Uterus (tissue), 3 donors: ENCODE measurements at regions not wholly inside any gene's neighbourhood (a gene's known extent, or its start where the extent isn't known, plus 50 kb on each side); places are given as distances from the start of the nearest gene placed in this dataset.

Experiments used
- DNase-seq, 2 donors: peaks; one replicate each; pipeline ENCODE4 v3.0.0-alpha.2; 2019 to 2020
- H3K27ac ChIP-seq, 2 donors: fragments of 200-600 bp; sonication (generic); 1 replicate in 1 of 2; 2 replicates in 1 of 2; pipeline ENCODE4 v1.5.1; 2016 to 2018
- H3K27me3 ChIP-seq, 2 donors: fragments of 200-600 bp; sonication (generic); one replicate each; pipeline ENCODE4 v1.5.1; 2018 to 2019; ENCODE audit warnings: control low read depth in 1 of 2
- H3K36me3 ChIP-seq, 2 donors: fragments of 200-600 bp; sonication (generic); one replicate each; pipeline ENCODE4 v1.5.1; 2019; ENCODE audit warnings: control low read depth in 1 of 2
- H3K4me1 ChIP-seq, 2 donors: fragments of 200-600 bp; sonication (generic); one replicate each; pipeline ENCODE4 v1.5.1; 2018 to 2019; ENCODE audit warnings: control low read depth in 1 of 2
- H3K4me3 ChIP-seq, 2 donors: fragments of 200-600 bp; sonication (generic); 1 replicate in 1 of 2; 2 replicates in 1 of 2; pipeline ENCODE4 v1.5.1; 2018 to 2019; ENCODE audit warnings: mild to moderate bottlenecking in 1 of 2
- H3K9me3 ChIP-seq, 2 donors: fragments of 200-600 bp; sonication (generic); one replicate each; pipeline ENCODE4 v1.5.1; 2019; ENCODE audit warnings: control low read depth in 1 of 2
- CTCF ChIP-seq, 4 experiments: fragments of 200-600 bp in 2 of 4; fragments of 450-650 bp in 2 of 4; sonication (generic) in 2 of 4; IDR thresholded peaks; one replicate each; pipeline ENCODE4 v1.5.1; 2016 to 2019; ENCODE audit warnings: antibody characterized with exemption in 4 of 4, mild to moderate bottlenecking in 2 of 4, moderate library complexity in 1 of 4
- POLR2A ChIP-seq, 2 donors: fragments of 450-650 bp; IDR thresholded peaks; one replicate each; pipeline ENCODE4 v1.6.1; 2016; ENCODE audit warnings: antibody characterized with exemption in 2 of 2, mild to moderate bottlenecking in 1 of 2, moderate library complexity in 1 of 2
- intact Hi-C: fragments of 100-400 bp; cut with DNase I; formaldehyde crosslinking; loops from one replicate; pipeline ENCODE4 v1.15.1; 2023; ENCODE audit warnings: low total_unique reads
- donor health status: DM: yes; HTN: yes; CAD: no.

DNA sequence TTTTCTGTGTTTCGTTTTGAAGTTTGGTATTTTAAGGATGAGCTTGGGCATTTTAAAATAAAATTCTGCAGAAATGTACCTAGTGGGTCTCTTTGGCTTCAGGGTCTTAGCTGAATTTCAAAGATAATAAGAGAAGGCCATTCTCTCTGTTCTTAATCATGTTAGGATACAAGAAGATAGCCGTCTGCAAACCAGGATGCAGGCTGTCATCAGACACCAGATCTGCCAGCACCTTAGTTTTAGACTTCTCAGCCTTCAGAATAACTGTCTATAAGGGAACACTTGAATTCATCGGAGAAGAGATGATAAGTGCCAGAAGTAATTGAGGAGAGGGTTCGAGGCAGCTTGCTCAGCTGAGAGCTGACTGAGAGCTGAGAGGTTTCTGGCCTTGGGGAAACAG is 202.1 kb downstream of the REEP3 start:
- Histone ChIP-seq H3K4me3 (no peak overlapping the region), H3K27ac (peak overlapping the region; percentile 68 to 72), H3K4me1 (no peaks in the 10 kb centered on the region), H3K36me3 (no peaks in the 10 kb centered on the region), H3K9me3 (no peaks in the 10 kb centered on the region), H3K27me3 (no peaks in the 10 kb centered on the region)
- intact Hi-C loops = no loop called here
- no peak for TF ChIP-seq CTCF (IDR thresholded peaks at IDR 0.05)
- no peak for TF ChIP-seq POLR2A (IDR thresholded peaks at IDR 0.05)
- no peak for DNase-seq

GRCh38 chr10:63723741-63724140 is 202.5 kb downstream of the REEP3 start:
- Histone ChIP-seq H3K4me3 (no peak overlapping the region), H3K4me1 (no peaks in the 10 kb centered on the region), H3K27ac (peak overlapping the region in 1 of 2 donors; percentile 68), H3K27me3 (no peaks in the 10 kb centered on the region), H3K36me3 (no peaks in the 10 kb centered on the region), H3K9me3 (no peaks in the 10 kb centered on the region)
- intact Hi-C loops = no loop called here
- DNase-seq = no peak
- no peak for TF ChIP-seq CTCF (IDR thresholded peaks at IDR 0.05)

DNA sequence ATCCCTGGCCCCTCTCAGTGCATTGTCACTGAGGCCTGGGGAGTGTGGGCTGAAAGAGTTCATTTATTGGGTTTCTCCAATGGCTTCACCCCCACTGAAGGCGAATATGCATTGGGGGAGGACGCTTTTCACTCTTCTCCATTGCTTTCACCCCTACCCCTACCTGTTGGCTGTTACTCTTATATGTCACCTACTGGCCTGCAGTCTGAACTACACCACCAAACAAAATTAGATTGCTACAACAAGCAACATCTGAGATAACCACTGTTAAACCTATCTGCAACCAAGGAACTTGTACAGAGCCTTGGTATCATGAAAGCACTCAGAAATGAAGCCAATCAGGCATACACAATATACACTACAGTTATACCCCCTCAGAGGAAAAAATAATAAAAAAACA is 203.7 kb downstream of the REEP3 start:
- no peak overlapping the region for H3K4me3 ChIP-seq
- H3K4me1 ChIP-seq = no peaks in the 10 kb centered on the region
- no peaks in the 10 kb centered on the region for H3K9me3 ChIP-seq
- H3K27me3 ChIP-seq = no peaks in the 10 kb centered on the region
- TF ChIP-seq CTCF (IDR thresholded peaks at IDR 0.05) = no peak
- no peak for TF ChIP-seq POLR2A (IDR thresholded peaks at IDR 0.05)
- intact Hi-C loops = no loop called here
- no peaks in the 10 kb centered on the region for H3K36me3 ChIP-seq
- no peak overlapping the region for H3K27ac ChIP-seq
- no peak for DNase-seq

- H3K27ac ChIP-seq = no peak overlapping the region
- no peak for DNase-seq
- intact Hi-C loops = no loop called here
- H3K4me1 ChIP-seq = no peaks in the 10 kb centered on the region
- H3K4me3 ChIP-seq = no peak overlapping the region
- TF ChIP-seq POLR2A (IDR thresholded peaks at IDR 0.05) (no peak), CTCF (IDR thresholded peaks at IDR 0.05) (no peak)
- H3K27me3 ChIP-seq = no peaks in the 10 kb centered on the region
- no peaks in the 10 kb centered on the region for H3K9me3 ChIP-seq
- no peaks in the 10 kb centered on the region for H3K36me3 ChIP-seq
Observed at GRCh38 chr10:63726867-63727266, 205.7 kb downstream of the REEP3 start.

GRCh38 chr10:63727636-63728035 is 206.4 kb downstream of the REEP3 start:
- Histone ChIP-seq H3K36me3 (no peaks in the 10 kb centered on the region), H3K27ac (no peak overlapping the region), H3K27me3 (no peaks in the 10 kb centered on the region), H3K9me3 (no peaks in the 10 kb centered on the region), H3K4me3 (no peak overlapping the region), H3K4me1 (no peaks in the 10 kb centered on the region)
- DNase-seq = no peak
- intact Hi-C loops = no loop called here
- no peak for TF ChIP-seq CTCF (IDR thresholded peaks at IDR 0.05)
- no peak for TF ChIP-seq POLR2A (IDR thresholded peaks at IDR 0.05)
